Thyroid gland (tissue), 4 donors: ENCODE measurements at regions not wholly inside any gene's neighbourhood (a gene's known extent, or its start where the extent isn't known, plus 50 kb on each side); places are given as distances from the start of the nearest gene placed in this dataset.

Experiments used
- POLR2A ChIP-seq, 2 donors: fragments of 450-650 bp; IDR thresholded peaks; one replicate each; pipeline ENCODE4 v1.6.1; 2017; ENCODE audit warnings: antibody characterized with exemption in 2 of 2, mild to moderate bottlenecking in 2 of 2, moderate library complexity in 1 of 2
- TF ChIP-seq, protein P1 (sequence below), 6 experiments: fragments of 200-600 bp in 3 of 6; fragments of 450-650 bp in 3 of 6; sonication (generic) in 3 of 6; IDR thresholded peaks; one replicate each; pipeline ENCODE4 v1.5.1; 2016 to 2019; ENCODE audit warnings: antibody characterized with exemption in 6 of 6, mild to moderate bottlenecking in 2 of 6, inconsistent platforms in 1 of 6, moderate library complexity in 1 of 6

DNA sequence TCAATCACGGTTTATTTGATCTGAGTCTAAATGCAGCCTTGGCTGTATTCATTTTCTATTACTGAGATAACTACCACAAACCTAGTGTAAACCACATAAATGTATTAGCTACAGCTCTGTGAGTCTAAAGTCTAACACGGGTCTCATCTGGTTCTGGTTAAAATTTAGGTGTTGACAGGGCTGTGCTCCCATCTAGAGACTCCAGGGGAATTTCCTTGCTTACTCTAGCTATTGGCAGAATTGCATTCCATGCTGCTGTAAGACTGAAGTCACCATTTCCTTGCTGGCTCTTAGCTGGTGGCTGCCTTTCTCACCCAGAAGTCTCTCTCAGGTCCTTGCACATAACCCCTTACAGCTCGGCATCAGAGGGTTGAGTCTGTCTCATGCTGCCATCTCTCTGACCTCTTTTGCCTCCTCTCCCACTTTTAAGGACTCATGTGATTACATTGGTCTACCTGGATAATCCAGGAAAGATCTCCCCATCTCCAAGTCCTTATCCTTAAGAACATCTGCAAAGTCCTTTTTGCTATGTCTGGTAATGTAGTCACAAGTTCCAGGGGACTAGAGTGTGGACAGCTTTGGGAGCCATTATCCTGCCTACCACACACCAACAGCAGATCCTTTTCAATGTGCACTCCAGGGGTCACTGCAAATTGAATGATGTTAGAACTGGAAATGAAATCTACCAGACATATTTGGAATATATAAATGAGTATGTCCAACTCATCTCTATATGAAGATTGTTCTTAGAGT is 207.0 kb upstream of the AGAP1 start:
- TF ChIP-seq, protein P1, sequence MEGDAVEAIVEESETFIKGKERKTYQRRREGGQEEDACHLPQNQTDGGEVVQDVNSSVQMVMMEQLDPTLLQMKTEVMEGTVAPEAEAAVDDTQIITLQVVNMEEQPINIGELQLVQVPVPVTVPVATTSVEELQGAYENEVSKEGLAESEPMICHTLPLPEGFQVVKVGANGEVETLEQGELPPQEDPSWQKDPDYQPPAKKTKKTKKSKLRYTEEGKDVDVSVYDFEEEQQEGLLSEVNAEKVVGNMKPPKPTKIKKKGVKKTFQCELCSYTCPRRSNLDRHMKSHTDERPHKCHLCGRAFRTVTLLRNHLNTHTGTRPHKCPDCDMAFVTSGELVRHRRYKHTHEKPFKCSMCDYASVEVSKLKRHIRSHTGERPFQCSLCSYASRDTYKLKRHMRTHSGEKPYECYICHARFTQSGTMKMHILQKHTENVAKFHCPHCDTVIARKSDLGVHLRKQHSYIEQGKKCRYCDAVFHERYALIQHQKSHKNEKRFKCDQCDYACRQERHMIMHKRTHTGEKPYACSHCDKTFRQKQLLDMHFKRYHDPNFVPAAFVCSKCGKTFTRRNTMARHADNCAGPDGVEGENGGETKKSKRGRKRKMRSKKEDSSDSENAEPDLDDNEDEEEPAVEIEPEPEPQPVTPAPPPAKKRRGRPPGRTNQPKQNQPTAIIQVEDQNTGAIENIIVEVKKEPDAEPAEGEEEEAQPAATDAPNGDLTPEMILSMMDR (IDR thresholded peaks at IDR 0.05) = no peak
- no peak for TF ChIP-seq POLR2A (IDR thresholded peaks at IDR 0.05)
